Endodermal cell (in vitro differentiated cells): ENCODE measurements at regions not wholly inside any gene's neighbourhood (a gene's known extent, or its start where the extent isn't known, plus 50 kb on each side); places are given as distances from the start of the nearest gene placed in this dataset.

ENCODE experiments used
- DNase-seq: peaks from one replicate; pipeline ENCODE4 v3.0.0-alpha.2; 2017
- H3K27ac ChIP-seq: 2 replicates; pipeline ENCODE4 v1.5.1; 2013; ENCODE audit warnings: mild to moderate bottlenecking, low read depth, low read length, moderate library complexity
- H3K27me3 ChIP-seq: 2 replicates; pipeline ENCODE4 v1.6.1; 2013; ENCODE audit warnings: mild to moderate bottlenecking, low read length, moderate library complexity; ENCODE audit not compliant: insufficient read depth, control insufficient read depth, poor library complexity, severe bottlenecking
- H3K36me3 ChIP-seq: 2 replicates; pipeline ENCODE4 v1.7.0; 2013; ENCODE audit warnings: mild to moderate bottlenecking, low read length, moderate library complexity; ENCODE audit not compliant: control insufficient read depth, insufficient read depth
- H3K4me1 ChIP-seq: one replicate; pipeline ENCODE4 v1.7.0; 2013; ENCODE audit warnings: low read length; ENCODE audit not compliant: control insufficient read depth, insufficient read depth
- H3K4me3 ChIP-seq: 2 replicates; pipeline ENCODE4 v1.5.1; 2013; ENCODE audit warnings: mild to moderate bottlenecking, low read length, moderate library complexity
- H3K9ac ChIP-seq: 2 replicates; pipeline ENCODE4 v1.6.1; 2013; ENCODE audit warnings: mild to moderate bottlenecking, low read length, moderate library complexity; ENCODE audit not compliant: poor library complexity, severe bottlenecking; ENCODE audit errors: extremely low read depth
- H3K9me3 ChIP-seq: 2 replicates; pipeline ENCODE4 v1.6.1; 2013; ENCODE audit warnings: mild to moderate bottlenecking, low read length, moderate library complexity; ENCODE audit not compliant: control insufficient read depth
- H3K27ac Mint-ChIP-seq: 2 replicates; pipeline ENCODE4 v1.8.0; 2020; ENCODE audit warnings: mixed read lengths
- H3K27me3 Mint-ChIP-seq: 2 replicates; pipeline ENCODE4 v1.8.0; 2021; ENCODE audit warnings: mild to moderate bottlenecking, mixed read lengths; ENCODE audit not compliant: insufficient read depth
- H3K36me3 Mint-ChIP-seq: 2 replicates; pipeline ENCODE4 v1.8.0; 2020; ENCODE audit warnings: low read depth, mixed read lengths
- H3K4me1 Mint-ChIP-seq: 2 replicates; pipeline ENCODE4 v1.8.0; 2020; ENCODE audit warnings: mixed read lengths
- H3K4me3 Mint-ChIP-seq: 2 replicates; pipeline ENCODE4 v1.8.0; 2020; ENCODE audit warnings: mild to moderate bottlenecking, moderate library complexity, mixed read lengths
- H3K9me3 Mint-ChIP-seq: 2 replicates; pipeline ENCODE4 v1.8.0; 2020; ENCODE audit warnings: mild to moderate bottlenecking, mixed read lengths
- WGBS, 2 experiments: methylation state at CpG; one replicate each; pipeline versions ENCODE4 v1.1.5 to v1.1.7; 2013; ENCODE audit warnings: missing lambda C conversion rate in 2 of 2, mixed read lengths in 1 of 2; ENCODE audit not compliant: insufficient coverage in 1 of 2, insufficient read length in 1 of 2; 5-methylcytosine and 5-hydroxymethylcytosine counted together
- TF ChIP-seq, protein P1 (sequence below): fragments of 200-600 bp; sonication (generic); conservative IDR thresholded peaks from 2 replicates; pipeline ENCODE4 v1.5.0; 2021; ENCODE audit warnings: antibody characterized with exemption, mild to moderate bottlenecking

- no peak overlapping the region for H3K27ac Mint-ChIP-seq
- no peaks in the 10 kb centered on the region for H3K36me3 Mint-ChIP-seq
- Histone ChIP-seq H3K27ac (no peak overlapping the region), H3K36me3 (no peaks in the 10 kb centered on the region), H3K4me1 (peaks cover 9% of the 10 kb centered on the region), H3K27me3 (no peaks in the 10 kb centered on the region), H3K4me3 (no peak overlapping the region), H3K9me3 (no peaks in the 10 kb centered on the region), H3K9ac (no peak overlapping the region)
- WGBS, 2 experiments: 86 to 87% methylated on average over 4 of the region's 4 CpGs
- H3K9me3 Mint-ChIP-seq: no peaks in the 10 kb centered on the region
- TF ChIP-seq, protein P1, sequence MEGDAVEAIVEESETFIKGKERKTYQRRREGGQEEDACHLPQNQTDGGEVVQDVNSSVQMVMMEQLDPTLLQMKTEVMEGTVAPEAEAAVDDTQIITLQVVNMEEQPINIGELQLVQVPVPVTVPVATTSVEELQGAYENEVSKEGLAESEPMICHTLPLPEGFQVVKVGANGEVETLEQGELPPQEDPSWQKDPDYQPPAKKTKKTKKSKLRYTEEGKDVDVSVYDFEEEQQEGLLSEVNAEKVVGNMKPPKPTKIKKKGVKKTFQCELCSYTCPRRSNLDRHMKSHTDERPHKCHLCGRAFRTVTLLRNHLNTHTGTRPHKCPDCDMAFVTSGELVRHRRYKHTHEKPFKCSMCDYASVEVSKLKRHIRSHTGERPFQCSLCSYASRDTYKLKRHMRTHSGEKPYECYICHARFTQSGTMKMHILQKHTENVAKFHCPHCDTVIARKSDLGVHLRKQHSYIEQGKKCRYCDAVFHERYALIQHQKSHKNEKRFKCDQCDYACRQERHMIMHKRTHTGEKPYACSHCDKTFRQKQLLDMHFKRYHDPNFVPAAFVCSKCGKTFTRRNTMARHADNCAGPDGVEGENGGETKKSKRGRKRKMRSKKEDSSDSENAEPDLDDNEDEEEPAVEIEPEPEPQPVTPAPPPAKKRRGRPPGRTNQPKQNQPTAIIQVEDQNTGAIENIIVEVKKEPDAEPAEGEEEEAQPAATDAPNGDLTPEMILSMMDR: no peak
- H3K4me1 Mint-ChIP-seq: peaks cover 27% of the 10 kb centered on the region
- peaks cover 9% of the 10 kb centered on the region for H3K27me3 Mint-ChIP-seq
- DNase-seq: no peak
- no peak overlapping the region for H3K4me3 Mint-ChIP-seq
Measured at GRCh38 chr9:38281196-38281595, 111.3 kb upstream of the ALDH1B1 start.

DNA sequence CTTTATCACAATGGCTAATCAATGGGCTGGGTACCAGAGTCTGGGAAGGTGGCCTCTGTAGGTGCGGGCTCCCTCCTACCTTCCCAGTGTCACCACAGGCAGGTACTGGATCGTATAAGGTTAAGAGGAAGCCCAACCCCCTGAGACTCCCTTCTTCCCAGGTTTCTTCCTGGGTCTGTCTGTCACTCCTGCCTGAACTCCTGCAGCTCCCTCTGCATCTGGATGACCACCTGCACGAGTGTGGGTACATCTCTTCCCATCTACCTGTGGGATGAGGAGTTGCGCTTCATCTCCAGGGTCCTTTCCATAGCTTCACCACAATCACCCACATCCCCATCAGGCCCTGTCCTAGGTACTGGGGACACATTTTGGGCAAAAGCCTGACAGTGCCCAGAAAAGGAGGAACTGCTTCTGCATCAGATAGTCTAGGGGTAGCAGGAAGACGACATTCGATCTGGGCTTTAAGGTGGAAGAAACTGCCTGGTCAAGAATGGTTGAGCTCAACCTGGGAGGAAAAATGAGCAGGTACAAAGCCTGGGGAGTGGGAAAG lies 112.2 kb upstream of the ALDH1B1 start:
- no peak for DNase-seq
- Mint-ChIP-seq H3K4me1 (peaks cover 27% of the 10 kb centered on the region), H3K9me3 (no peaks in the 10 kb centered on the region), H3K36me3 (no peaks in the 10 kb centered on the region), H3K27ac (no peak overlapping the region), H3K27me3 (peaks cover 14% of the 10 kb centered on the region), H3K4me3 (no peak overlapping the region)
- Histone ChIP-seq H3K9ac (no peak overlapping the region), H3K9me3 (no peaks in the 10 kb centered on the region), H3K27ac (no peak overlapping the region), H3K36me3 (no peaks in the 10 kb centered on the region), H3K4me1 (peaks cover 9% of the 10 kb centered on the region), H3K4me3 (no peak overlapping the region), H3K27me3 (no peaks in the 10 kb centered on the region)
- TF ChIP-seq, protein P1: no peak
- WGBS, 2 experiments: 87 to 88% methylated on average over 6 of the region's 6 CpGs

DNA sequence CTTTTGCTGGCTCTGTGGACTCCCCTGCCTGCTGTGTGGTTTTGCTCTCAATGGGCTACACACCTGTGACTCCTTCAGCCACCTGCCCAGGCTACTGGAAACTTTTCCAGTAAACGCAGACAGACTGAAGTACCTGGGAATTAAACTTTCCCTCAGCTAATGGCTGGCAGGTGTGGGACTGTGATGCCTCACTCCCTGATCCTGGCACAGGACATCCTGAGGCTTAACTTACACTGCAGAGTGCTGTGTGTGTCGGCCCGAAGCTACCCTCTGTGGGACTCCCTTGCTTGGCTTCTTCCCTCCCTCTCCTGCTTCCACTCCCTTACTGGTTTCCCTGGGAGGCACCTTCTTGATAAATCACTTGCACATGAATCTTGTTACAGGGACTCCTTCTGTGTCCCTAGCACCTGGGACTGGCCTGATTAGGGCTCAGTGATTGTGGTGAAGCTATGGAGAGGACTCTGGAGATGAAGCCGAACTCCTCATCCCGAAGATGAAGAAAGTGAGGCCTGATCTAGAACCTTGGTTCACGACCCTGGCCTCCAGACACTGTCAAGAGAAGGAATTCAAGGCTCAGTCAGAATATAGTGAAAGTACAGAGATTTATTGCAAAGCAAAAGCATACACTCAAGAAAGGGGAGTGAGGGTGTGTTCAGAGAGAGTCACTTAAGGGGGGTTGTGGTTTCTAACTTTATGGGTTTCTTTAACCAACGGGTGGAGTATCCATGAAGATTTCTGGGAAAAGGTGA lies 113.4 kb upstream of the ALDH1B1 start:
- no peak for DNase-seq

More for the DNA sequence above, 113.4 kb upstream of the ALDH1B1 start:
- TF ChIP-seq, protein P1: no peak
- Mint-ChIP-seq H3K9me3 (no peaks in the 10 kb centered on the region), H3K4me1 (peaks cover 21% of the 10 kb centered on the region), H3K36me3 (no peaks in the 10 kb centered on the region), H3K4me3 (no peak overlapping the region), H3K27ac (no peak overlapping the region), H3K27me3 (peaks cover 19% of the 10 kb centered on the region)
- Histone ChIP-seq H3K9me3 (no peaks in the 10 kb centered on the region), H3K27ac (no peak overlapping the region), H3K9ac (no peak overlapping the region), H3K36me3 (no peaks in the 10 kb centered on the region), H3K4me1 (peaks cover 3% of the 10 kb centered on the region), H3K4me3 (no peak overlapping the region), H3K27me3 (no peaks in the 10 kb centered on the region)
- WGBS, 2 experiments: 93 to 97% methylated on average over 6 to 7 of the region's 7 CpGs
